NT2/D1 (cell line): ENCODE measurements at regions not wholly inside any gene's neighbourhood (a gene's known extent, or its start where the extent isn't known, plus 50 kb on each side); places are given as distances from the start of the nearest gene placed in this dataset.

Source experiments
- DNase-seq: peaks from one replicate; pipeline ENCODE4 v3.0.0-alpha.2; 2011; ENCODE audit warnings: low read depth, low spot score
- H3K27me3 ChIP-seq: 2 replicates; pipeline ENCODE4 v1.6.0; 2011; ENCODE audit warnings: mild to moderate bottlenecking; ENCODE audit not compliant: insufficient read length, insufficient read depth
- H3K36me3 ChIP-seq: 2 replicates; pipeline ENCODE4 v1.6.1; 2011; ENCODE audit warnings: mild to moderate bottlenecking, low read length, mixed read lengths; ENCODE audit not compliant: insufficient read depth, insufficient read length
- H3K4me1 ChIP-seq: 2 replicates; pipeline ENCODE4 v1.5.1; 2011; ENCODE audit not compliant: insufficient read depth, insufficient read length
- H3K4me3 ChIP-seq: 2 replicates; pipeline ENCODE4 v1.5.1; 2011; ENCODE audit warnings: low read depth; ENCODE audit not compliant: insufficient read length
- H3K9ac ChIP-seq: 2 replicates; pipeline ENCODE4 v1.6.0; 2011; ENCODE audit warnings: low read depth; ENCODE audit not compliant: insufficient read length
- H3K9me3 ChIP-seq: 2 replicates; pipeline ENCODE4 v1.5.1; 2011; ENCODE audit warnings: mild to moderate bottlenecking, low read length; ENCODE audit not compliant: insufficient read depth
- SUZ12 ChIP-seq: IDR thresholded peaks from 2 replicates; pipeline ENCODE4 v1.6.1; 2011; ENCODE audit not compliant: insufficient read length, insufficient read depth; ENCODE audit errors: extremely low read depth
- YY1 ChIP-seq: IDR thresholded peaks from 2 replicates; pipeline ENCODE4 v1.6.1; 2011; ENCODE audit not compliant: insufficient read length, insufficient read depth
- ZNF274 ChIP-seq: IDR thresholded peaks from 2 replicates; pipeline ENCODE4 v1.6.1; 2011; ENCODE audit warnings: mild to moderate bottlenecking, low read depth, low read length

DNA sequence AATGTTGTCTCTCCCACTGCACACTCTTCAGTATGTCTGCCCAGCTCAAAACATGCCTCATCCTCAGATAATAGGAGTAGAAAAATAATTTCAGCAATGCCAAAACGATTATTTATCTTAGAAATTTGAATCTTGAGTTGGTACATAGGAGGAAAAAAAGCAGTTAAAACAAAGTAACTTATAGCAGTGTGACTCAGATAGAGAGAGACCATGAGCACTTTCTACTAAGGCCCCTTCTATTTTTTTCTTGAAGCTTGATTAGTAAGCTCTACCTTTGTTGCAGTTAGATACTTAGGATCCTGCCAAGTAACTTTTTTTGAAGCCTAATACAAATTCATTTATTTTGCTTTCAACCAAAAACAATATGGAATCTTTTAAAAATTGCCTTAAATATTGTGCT, 212.3 kb downstream of the MAD2L1 start:
- Histone ChIP-seq H3K4me1 (no peaks in the 10 kb centered on the region), H3K9me3 (no peaks in the 10 kb centered on the region), H3K36me3 (no peaks in the 10 kb centered on the region), H3K27me3 (no peaks in the 10 kb centered on the region), H3K4me3 (no peak overlapping the region), H3K9ac (no peak overlapping the region)
- DNase-seq = no peak
- no peak for TF ChIP-seq ZNF274
- TF ChIP-seq SUZ12 = no peak
- no peak for TF ChIP-seq YY1

DNA sequence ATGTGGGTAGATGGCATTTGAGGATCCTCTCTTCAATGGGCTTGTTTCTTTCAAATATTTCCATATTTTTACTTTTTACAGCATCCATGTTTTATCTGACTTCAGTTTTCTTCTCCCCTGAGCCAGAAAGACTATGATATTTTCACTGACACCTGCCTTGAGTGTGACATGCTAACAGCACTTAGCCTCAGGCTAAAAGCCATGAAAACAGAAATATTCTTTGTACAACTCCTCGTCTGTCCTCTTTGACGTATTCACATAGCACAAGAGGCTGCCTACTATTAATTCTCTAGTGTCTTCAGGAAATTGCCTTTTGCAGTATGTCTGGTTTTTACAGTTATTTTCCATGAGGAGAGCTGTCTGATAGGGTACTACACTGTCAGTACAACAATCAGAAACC, 215.0 kb downstream of the MAD2L1 start:
- Histone ChIP-seq H3K4me1 (no peaks in the 10 kb centered on the region), H3K9me3 (peaks cover 7% of the 10 kb centered on the region; the same call in 1 of the 2 replicates), H3K27me3 (no peaks in the 10 kb centered on the region), H3K36me3 (no peaks in the 10 kb centered on the region), H3K9ac (no peak overlapping the region), H3K4me3 (no peak overlapping the region)
- DNase-seq = no peak
- no peak for TF ChIP-seq YY1
- no peak for TF ChIP-seq ZNF274
- TF ChIP-seq SUZ12 = no peak

DNA sequence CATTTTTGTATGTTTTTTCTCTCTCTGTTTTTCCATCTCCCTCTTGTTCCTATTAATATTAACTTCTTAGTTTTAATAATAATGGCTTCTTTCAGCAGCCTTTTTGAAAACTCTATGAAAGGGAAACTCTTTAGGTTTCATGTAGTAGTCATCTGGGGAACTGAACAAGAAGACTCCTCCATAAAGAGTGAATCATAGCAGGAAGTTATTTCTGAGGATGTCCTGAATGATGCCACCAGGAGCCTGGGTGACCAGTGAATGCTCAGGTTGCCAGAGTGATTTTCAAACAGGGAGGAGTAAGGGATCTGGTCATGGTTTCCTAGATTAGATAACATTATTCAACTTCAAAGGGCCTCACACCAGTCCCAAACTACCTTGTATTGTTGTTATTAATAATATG, 212.8 kb upstream of the PDE5A start:
- Histone ChIP-seq H3K36me3 (no peaks in the 10 kb centered on the region), H3K4me3 (no peak overlapping the region), H3K9me3 (no peaks in the 10 kb centered on the region), H3K27me3 (no peaks in the 10 kb centered on the region), H3K9ac (no peak overlapping the region), H3K4me1 (no peaks in the 10 kb centered on the region)
- TF ChIP-seq SUZ12 (no peak), YY1 (no peak), ZNF274 (no peak)
- no peak for DNase-seq

DNA sequence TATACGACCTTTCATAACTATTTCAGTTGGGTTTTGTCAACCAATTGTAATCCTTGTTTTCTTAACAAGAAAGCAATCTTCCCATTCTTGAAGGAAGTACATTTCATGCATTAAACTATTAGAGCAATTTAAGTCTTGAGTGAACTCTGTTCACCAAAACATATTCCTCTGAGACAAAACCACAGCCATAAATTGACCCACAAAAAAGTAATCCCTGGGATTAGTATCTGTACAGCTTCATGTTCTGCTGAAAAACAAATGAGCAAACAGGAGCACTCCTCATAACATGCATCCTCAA, 207.0 kb upstream of the PDE5A start:
- no peak overlapping the region for H3K4me3 ChIP-seq
- no peaks in the 10 kb centered on the region for H3K4me1 ChIP-seq
- no peak for TF ChIP-seq YY1
- no peak for TF ChIP-seq SUZ12
- TF ChIP-seq ZNF274 = no peak
- H3K9ac ChIP-seq = no peak overlapping the region
- H3K27me3 ChIP-seq = no peaks in the 10 kb centered on the region
- H3K36me3 ChIP-seq = no peaks in the 10 kb centered on the region
- H3K9me3 ChIP-seq = no peaks in the 10 kb centered on the region
- DNase-seq = no peak

DNA sequence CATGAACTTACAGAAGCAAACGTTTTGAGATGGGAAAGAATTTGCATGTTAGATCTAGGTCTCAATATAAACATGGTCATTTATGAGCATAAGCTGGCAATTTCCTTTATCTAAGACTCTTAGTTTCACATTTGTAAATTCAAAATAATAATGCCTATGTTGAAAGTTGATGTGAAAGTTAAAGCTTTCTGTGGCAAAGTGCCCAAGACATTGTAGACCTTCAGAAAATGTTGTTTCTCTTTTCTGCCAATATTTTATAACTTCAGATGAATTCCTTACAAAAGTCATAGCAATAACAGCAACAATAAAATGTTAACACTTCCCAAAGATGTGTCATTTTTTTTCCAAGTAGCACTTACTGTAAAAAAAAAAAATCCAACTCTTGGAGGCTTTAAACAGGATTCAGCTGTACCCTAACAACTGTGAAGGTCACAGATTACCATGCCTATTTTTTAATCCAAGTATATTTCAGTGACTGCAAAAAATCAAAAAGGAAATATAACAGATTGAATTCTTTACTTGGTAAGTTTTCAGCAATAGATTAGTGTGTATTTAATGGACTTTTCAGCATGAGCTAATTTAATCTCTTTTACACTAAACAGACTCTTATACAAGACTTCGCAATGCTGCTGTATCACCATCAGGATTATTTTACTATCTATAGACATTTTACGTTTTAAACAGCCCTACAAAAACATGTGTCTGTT, 206.5 kb upstream of the PDE5A start:
- DNase-seq = no peak
- no peaks in the 10 kb centered on the region for H3K27me3 ChIP-seq
- no peaks in the 10 kb centered on the region for H3K4me1 ChIP-seq
- H3K9ac ChIP-seq = no peak overlapping the region
- no peak overlapping the region for H3K4me3 ChIP-seq
- TF ChIP-seq SUZ12 (no peak), YY1 (no peak), ZNF274 (no peak)
- H3K36me3 ChIP-seq = no peaks in the 10 kb centered on the region
- no peaks in the 10 kb centered on the region for H3K9me3 ChIP-seq

DNA sequence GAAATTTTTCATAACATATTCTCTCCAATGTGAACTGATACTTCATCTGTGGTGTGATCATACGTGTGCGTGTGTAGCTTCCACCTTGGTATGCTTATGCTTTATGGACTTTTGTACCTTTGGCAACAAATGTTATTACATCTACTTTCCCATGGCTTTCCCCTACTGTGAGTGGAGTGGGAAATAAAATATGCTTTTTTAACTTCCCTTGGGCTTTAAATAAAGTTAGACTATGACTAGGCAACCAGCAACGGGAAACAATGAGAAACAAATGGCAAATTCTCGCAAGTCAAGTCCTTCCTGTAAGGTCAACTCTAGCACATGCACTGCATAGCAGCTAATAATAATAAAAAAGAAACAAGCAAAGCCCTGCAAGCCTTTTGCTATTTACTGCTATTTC, 205.0 kb upstream of the PDE5A start:
- H3K9ac ChIP-seq = no peak overlapping the region
- H3K4me3 ChIP-seq = no peak overlapping the region
- TF ChIP-seq SUZ12 = no peak
- TF ChIP-seq YY1 = no peak
- TF ChIP-seq ZNF274 = no peak
- no peaks in the 10 kb centered on the region for H3K36me3 ChIP-seq
- no peaks in the 10 kb centered on the region for H3K4me1 ChIP-seq
- H3K9me3 ChIP-seq = no peaks in the 10 kb centered on the region
- no peak for DNase-seq
- H3K27me3 ChIP-seq = no peaks in the 10 kb centered on the region

DNA sequence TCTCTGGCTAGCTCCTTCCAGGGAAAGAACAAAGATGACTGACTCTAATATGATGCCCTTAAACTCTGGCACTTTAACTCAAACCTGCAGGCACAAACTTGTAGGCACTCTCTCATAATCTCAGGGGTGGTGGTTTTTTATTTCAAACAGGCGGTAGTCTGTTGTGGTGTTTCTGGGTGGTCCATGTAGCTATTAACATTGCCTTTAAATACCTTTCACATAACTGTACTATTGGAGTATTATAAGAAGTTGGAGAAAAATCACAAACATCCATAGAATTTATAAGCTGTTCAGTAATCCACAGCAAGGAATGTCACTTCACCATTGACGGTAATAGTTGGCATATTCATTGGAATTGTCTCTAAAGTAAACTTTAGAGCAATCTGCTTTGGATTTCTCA, 204.2 kb upstream of the PDE5A start:
- no peak for DNase-seq

More for the DNA sequence above, 204.2 kb upstream of the PDE5A start:
- Histone ChIP-seq H3K27me3 (no peaks in the 10 kb centered on the region), H3K9ac (no peak overlapping the region), H3K36me3 (no peaks in the 10 kb centered on the region), H3K4me1 (no peaks in the 10 kb centered on the region), H3K9me3 (no peaks in the 10 kb centered on the region), H3K4me3 (no peak overlapping the region)
- TF ChIP-seq ZNF274 (no peak), YY1 (no peak), SUZ12 (no peak)
